PC-9 (cell line): ENCODE measurements at regions not wholly inside any gene's neighbourhood (a gene's known extent, or its start where the extent isn't known, plus 50 kb on each side); places are given as distances from the start of the nearest gene placed in this dataset.

ENCODE experiments used
- BruUV-seq: library from RNA; stranded (reverse); fragments of 400-500 nt; replicated peaks from 2 replicates; lab custom pipeline; 2021; lab: Mats Ljungman, UMichigan
- CTCF ChIA-PET: fragments of 300-600 bp; sonication (Branson Sonifier 250); formaldehyde crosslinking; loops from one replicate; lab custom pipeline; 2022; ENCODE audit warnings: antibody characterized with exemption; lab: Charles Lee
- POLR2A ChIA-PET: fragments of 300-600 bp; sonication (Branson Sonifier 250); formaldehyde crosslinking; loops from one replicate; lab custom pipeline; 2022; ENCODE audit warnings: antibody characterized with exemption; ENCODE audit not compliant: unreplicated experiment; lab: Charles Lee
- DNase-seq, 2 experiments: peaks; one replicate each; pipeline versions ENCODE4 v3.0.0 to v3.0.0-alpha.2; 2015 to 2022; ENCODE audit warnings: mixed read lengths in 1 of 2
- H2AFZ ChIP-seq: fragments of 200-600 bp; sonication (generic); 2 replicates; pipeline ENCODE4 v1.8.1; 2017; ENCODE audit warnings: antibody characterized with exemption
- H3F3A ChIP-seq: fragments of 200-600 bp; sonication (generic); 2 replicates; pipeline ENCODE4 v1.8.1; 2017; ENCODE audit warnings: antibody characterized with exemption, mild to moderate bottlenecking, low read depth; ENCODE audit not compliant: insufficient read depth
- H3K27ac ChIP-seq: fragments of 200-600 bp; sonication (generic); 2 replicates; pipeline ENCODE4 v1.6.1; 2016; ENCODE audit warnings: mixed run types
- H3K27me3 ChIP-seq: fragments of 200-600 bp; sonication (generic); 2 replicates; pipeline ENCODE4 v1.6.1; 2016; ENCODE audit warnings: low read depth, mixed run types; ENCODE audit not compliant: insufficient read depth
- H3K36me3 ChIP-seq: fragments of 200-600 bp; sonication (generic); 2 replicates; pipeline ENCODE4 v1.6.1; 2016; ENCODE audit warnings: low read depth, mixed run types
- H3K4me1 ChIP-seq: fragments of 200-600 bp; sonication (generic); replicated peaks from 2 replicates; pipeline ENCODE4 v1.6.1; 2016; ENCODE audit warnings: mixed run types; ENCODE audit not compliant: insufficient read depth
- H3K4me2 ChIP-seq: fragments of 200-600 bp; sonication (generic); 2 replicates; pipeline ENCODE4 v1.6.1; 2017; ENCODE audit warnings: mixed run types
- H3K4me3 ChIP-seq: fragments of 200-600 bp; sonication (generic); 2 replicates; pipeline ENCODE4 v1.6.1; 2016; ENCODE audit warnings: mixed run types
- H3K79me2 ChIP-seq: fragments of 200-600 bp; sonication (generic); 2 replicates; pipeline ENCODE4 v1.6.1; 2017; ENCODE audit warnings: low read depth, mixed run types
- H3K9me2 ChIP-seq: fragments of 200-600 bp; sonication (generic); 2 replicates; pipeline ENCODE4 v1.8.1; 2017; ENCODE audit warnings: mild to moderate bottlenecking; ENCODE audit not compliant: insufficient read depth
- H3K9me3 ChIP-seq: fragments of 200-600 bp; sonication (generic); 2 replicates; pipeline ENCODE4 v1.8.1; 2016; ENCODE audit warnings: low read depth; ENCODE audit not compliant: insufficient read depth
- H4K20me1 ChIP-seq: fragments of 200-600 bp; sonication (generic); 2 replicates; pipeline ENCODE4 v1.8.1; 2017; ENCODE audit not compliant: insufficient read depth
- CTCF ChIP-seq: fragments of 200-600 bp; sonication (generic); conservative IDR thresholded peaks from 2 replicates; pipeline ENCODE4 v1.6.1; 2017; ENCODE audit warnings: mixed run types, antibody characterized with exemption, mild to moderate bottlenecking, moderate library complexity
- EZH2 ChIP-seq: fragments of 200-600 bp; sonication (generic); IDR thresholded peaks from 2 replicates; pipeline ENCODE4 v1.8.0; 2017; ENCODE audit warnings: antibody characterized with exemption, low read depth
- intact Hi-C: fragments of 100-400 bp; cut with micrococcal nuclease; formaldehyde crosslinking; loops from one replicate; pipeline ENCODE4 v1.10.0; 2022; ENCODE audit not compliant: unreplicated experiment

GRCh38 chr2:60629801-60630385 is 76.4 kb upstream of the BCL11A start:
- intact Hi-C loops: no loop called here

GRCh38 chr2:60633615-60634014 is 80.2 kb upstream of the BCL11A start:
- ChIA-PET CTCF (no interaction called here), POLR2A (no interaction called here)
- H3K4me3 ChIP-seq: no peak overlapping the region
- H3K36me3 ChIP-seq: no peaks in the 10 kb centered on the region
- no peak for TF ChIP-seq EZH2
- TF ChIP-seq CTCF: no peak
- no peak overlapping the region for H3K27ac ChIP-seq
- no peak overlapping the region for H3K4me2 ChIP-seq
- H3K27me3 ChIP-seq: peaks cover 99% of the 10 kb centered on the region
- peaks cover 2% of the 10 kb centered on the region; the same call in 1 of the 2 replicates for H3K9me3 ChIP-seq
- BruUV-seq: no TSS peak
- no peaks in the 10 kb centered on the region for H3K4me1 ChIP-seq
- intact Hi-C loops: no loop called here
- DNase-seq: no peak
- H4K20me1 ChIP-seq: no peaks in the 10 kb centered on the region
- H2AFZ ChIP-seq: no peak overlapping the region
- H3K79me2 ChIP-seq: no peaks in the 10 kb centered on the region
- no peaks in the 10 kb centered on the region for H3K9me2 ChIP-seq
- no peaks in the 10 kb centered on the region for H3F3A ChIP-seq

More at GRCh38 chr2:60629801-60630385, 76.4 kb upstream of the BCL11A start:
- no peak overlapping the region for H2AFZ ChIP-seq
- DNase-seq: no peak
- H3K4me2 ChIP-seq: no peak overlapping the region
- TF ChIP-seq CTCF (no peak), EZH2 (no peak)
- no peaks in the 10 kb centered on the region for H3K79me2 ChIP-seq
- no peaks in the 10 kb centered on the region for H3K36me3 ChIP-seq
- peaks cover 72% of the 10 kb centered on the region for H3K27me3 ChIP-seq
- BruUV-seq: no TSS peak
- ChIA-PET POLR2A (no interaction called here), CTCF (no interaction called here)
- no peak overlapping the region for H3K27ac ChIP-seq
- H3F3A ChIP-seq: no peaks in the 10 kb centered on the region
- H3K9me2 ChIP-seq: no peaks in the 10 kb centered on the region
- H4K20me1 ChIP-seq: no peaks in the 10 kb centered on the region
- peaks cover 1% of the 10 kb centered on the region; the same call in 1 of the 2 replicates for H3K9me3 ChIP-seq
- H3K4me3 ChIP-seq: no peak overlapping the region
- H3K4me1 ChIP-seq: no peaks in the 10 kb centered on the region

DNA sequence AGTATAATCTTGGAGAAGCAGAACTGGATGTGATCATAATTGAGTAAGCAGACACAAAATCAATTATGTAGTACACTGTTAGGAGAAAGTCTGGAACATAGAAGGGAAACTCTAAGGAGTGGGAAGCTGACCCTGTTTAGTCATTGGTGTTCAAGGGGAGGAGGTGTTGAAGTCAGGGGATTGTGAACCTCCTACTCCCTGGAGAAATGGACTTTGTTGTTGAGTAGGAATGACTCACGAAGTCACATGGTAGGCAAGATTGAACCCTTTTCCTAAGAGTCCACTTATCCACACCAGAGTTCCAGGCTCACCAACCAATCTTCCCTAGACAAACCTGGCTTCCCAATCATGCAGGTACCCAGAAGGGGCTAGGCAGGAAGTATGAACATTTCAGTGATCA is 81.0 kb upstream of the BCL11A start:
- Histone ChIP-seq H3K9me2 (no peaks in the 10 kb centered on the region), H3K4me1 (no peaks in the 10 kb centered on the region), H3K79me2 (no peaks in the 10 kb centered on the region), H3K36me3 (no peaks in the 10 kb centered on the region), H3K4me2 (no peak overlapping the region), H3K4me3 (no peak overlapping the region), H3F3A (no peaks in the 10 kb centered on the region), H3K27me3 (peaks cover 100% of the 10 kb centered on the region), H4K20me1 (no peaks in the 10 kb centered on the region), H3K9me3 (peaks cover 2% of the 10 kb centered on the region; the same call in 1 of the 2 replicates), H2AFZ (no peak overlapping the region), H3K27ac (no peak overlapping the region)
- TF ChIP-seq EZH2 (no peak), CTCF (no peak)
- no peak for DNase-seq
- ChIA-PET CTCF (no interaction called here), POLR2A (no interaction called here)
- BruUV-seq: no TSS peak
- intact Hi-C loops: no loop called here
